Calu3 (cell line): ENCODE measurements at regions not wholly inside any gene's neighbourhood (a gene's known extent, or its start where the extent isn't known, plus 50 kb on each side); places are given as distances from the start of the nearest gene placed in this dataset.

Source experiments
- BruUV-seq: library from RNA; stranded (reverse); fragments of 400-500 nt; replicated peaks from 2 replicates; lab custom pipeline; 2021; lab: Mats Ljungman, UMichigan
- CTCF ChIA-PET: fragments of 300-600 bp; sonication (Branson Sonifier 250); formaldehyde crosslinking; loops from one replicate; lab custom pipeline; 2022; ENCODE audit warnings: antibody characterized with exemption; lab: Charles Lee
- DNase-seq: peaks from one replicate; pipeline ENCODE4 v3.0.0; 2022
- H3K27ac Mint-ChIP-seq: one replicate; pipeline ENCODE4 v1.8.0; 2022; ENCODE audit warnings: mixed read lengths; ENCODE audit not compliant: unreplicated experiment
- H3K27me3 Mint-ChIP-seq: one replicate; pipeline ENCODE4 v1.8.0; 2022; ENCODE audit warnings: mixed read lengths; ENCODE audit not compliant: unreplicated experiment
- H3K36me3 Mint-ChIP-seq: one replicate; pipeline ENCODE4 v1.8.0; 2022; ENCODE audit warnings: mild to moderate bottlenecking, moderate library complexity, mixed read lengths; ENCODE audit not compliant: insufficient read depth, unreplicated experiment
- H3K4me1 Mint-ChIP-seq: one replicate; pipeline ENCODE4 v1.8.0; 2022; ENCODE audit warnings: mild to moderate bottlenecking, low read depth, mixed read lengths; ENCODE audit not compliant: unreplicated experiment
- H3K4me3 Mint-ChIP-seq: one replicate; pipeline ENCODE4 v1.8.0; 2022; ENCODE audit warnings: mild to moderate bottlenecking, low read depth, moderate library complexity, mixed read lengths; ENCODE audit not compliant: unreplicated experiment
- H3K9me3 Mint-ChIP-seq: one replicate; pipeline ENCODE4 v1.8.0; 2022; ENCODE audit warnings: low read depth, mixed read lengths; ENCODE audit not compliant: unreplicated experiment
- CTCF ChIP-seq: fragments of 200-600 bp; IDR thresholded peaks from one replicate; pipeline ENCODE4 v1.8.0; 2022; ENCODE audit warnings: antibody characterized with exemption; ENCODE audit not compliant: unreplicated experiment
- intact Hi-C: fragments of 100-400 bp; cut with micrococcal nuclease; formaldehyde crosslinking; loops from one replicate; pipeline ENCODE4 v1.10.0; 2022; ENCODE audit not compliant: unreplicated experiment

- Mint-ChIP-seq H3K36me3 (no peaks in the 10 kb centered on the region), H3K9me3 (peaks cover 3% of the 10 kb centered on the region), H3K4me3 (no peak overlapping the region), H3K4me1 (no peaks in the 10 kb centered on the region), H3K27me3 (peaks cover 60% of the 10 kb centered on the region), H3K27ac (no peak overlapping the region)
- DNase-seq, result no peak
- CTCF ChIA-PET, result no interaction called here
- intact Hi-C loops, result no loop called here
- BruUV-seq, result no TSS peak
- no peak for TF ChIP-seq CTCF
Observed at GRCh38 chr2:235220331-235220730, 268.5 kb downstream of the SH3BP4 start.

- BruUV-seq, result no TSS peak
- no peak for TF ChIP-seq CTCF
- intact Hi-C loops, result no loop called here
- Mint-ChIP-seq H3K9me3 (peaks cover 3% of the 10 kb centered on the region), H3K4me1 (no peaks in the 10 kb centered on the region), H3K27me3 (peaks cover 70% of the 10 kb centered on the region), H3K27ac (no peak overlapping the region), H3K4me3 (no peak overlapping the region), H3K36me3 (no peaks in the 10 kb centered on the region)
- DNase-seq, result no peak
- CTCF ChIA-PET, result interaction anchor here (0.7 kb wide), 1 partner anchor 499 kb away, joined by 3 read pairs; no protein-coding TSS in a partner anchor
Observed at GRCh38 chr2:235223011-235223410, 270.8 kb upstream of the AGAP1 start.

- BruUV-seq, result no TSS peak
- CTCF ChIA-PET, result no interaction called here
- Mint-ChIP-seq H3K36me3 (no peaks in the 10 kb centered on the region), H3K27me3 (peaks cover 71% of the 10 kb centered on the region), H3K4me1 (no peaks in the 10 kb centered on the region), H3K27ac (no peak overlapping the region), H3K4me3 (no peak overlapping the region), H3K9me3 (peaks cover 3% of the 10 kb centered on the region)
- no peak for TF ChIP-seq CTCF
- intact Hi-C loops, result no loop called here
- DNase-seq, result no peak
Observed at GRCh38 chr2:235224410-235224809, 269.4 kb upstream of the AGAP1 start.

GRCh38 chr2:235225261-235225660, 268.6 kb upstream of the AGAP1 start:
- Mint-ChIP-seq H3K36me3 (no peaks in the 10 kb centered on the region), H3K27ac (no peak overlapping the region), H3K4me3 (no peak overlapping the region), H3K4me1 (peaks cover 4% of the 10 kb centered on the region), H3K9me3 (peaks cover 3% of the 10 kb centered on the region), H3K27me3 (peaks cover 80% of the 10 kb centered on the region)
- CTCF ChIA-PET, result interaction anchor here (0.6 kb wide), 1 partner anchor 13 kb away, joined by 6 read pairs; no protein-coding TSS in a partner anchor
- BruUV-seq, result no TSS peak
- no peak for DNase-seq
- no peak for TF ChIP-seq CTCF
- intact Hi-C loops, result no loop called here
